Urothelium cell line (cell line): ENCODE measurements at regions not wholly inside any gene's neighbourhood (a gene's known extent, or its start where the extent isn't known, plus 50 kb on each side); places are given as distances from the start of the nearest gene placed in this dataset.
"Not testable (repeated sequence)": the region's sequence is repeated elsewhere in the genome, so short reads cannot be mapped to it uniquely, and the experiment has no call there.

Source experiments
- DNase-seq: peaks from one replicate; pipeline ENCODE4 v3.0.0; 2011; ENCODE audit warnings: low spot score, mixed read lengths
- FAIRE-seq: peaks from 2 replicates; lab custom pipeline; 2011; peaks lifted over from hg19 to GRCh38; lab: Jason Lieb, UNC

- FAIRE-seq (no peak), DNase-seq (no peak)
Measured at GRCh38 chr2:83908750-83909149, 550.3 kb downstream of the SUCLG1 start.

GRCh38 chr2:83901317-83901716, 557.8 kb downstream of the SUCLG1 start:
- DNase-seq (no peak), FAIRE-seq (no peak)

GRCh38 chr2:83900862-83901261, 558.2 kb downstream of the SUCLG1 start:
- FAIRE-seq (no peak), DNase-seq (peak; percentile 30)

- DNase-seq (no peak), FAIRE-seq (no peak)
Measured at GRCh38 chr2:83899271-83899670, 559.8 kb downstream of the SUCLG1 start.

GRCh38 chr2:83894976-83895375, 564.1 kb downstream of the SUCLG1 start:
- DNase-seq (no peak), FAIRE-seq (no peak)

- FAIRE-seq, result no peak
Measured at GRCh38 chr2:83887757-83888156, 571.3 kb downstream of the SUCLG1 start.

GRCh38 chr2:83879127-83879526, 580.0 kb downstream of the SUCLG1 start:
- DNase-seq (no peak), FAIRE-seq (no peak)

More at GRCh38 chr2:83887757-83888156, 571.3 kb downstream of the SUCLG1 start:
- DNase-seq, result no peak

- not testable (repeated sequence) for FAIRE-seq, DNase-seq
Measured at GRCh38 chr2:83877261-83877660, 581.8 kb downstream of the SUCLG1 start.

GRCh38 chr2:83874712-83875430, 584.2 kb downstream of the SUCLG1 start:
- DNase-seq (no peak), FAIRE-seq (no peak)

- DNase-seq, result no peak
- no peak for FAIRE-seq
Measured at GRCh38 chr2:83874066-83874465, 585.0 kb downstream of the SUCLG1 start.

GRCh38 chr2:83873110-83873509, 586.0 kb downstream of the SUCLG1 start:
- DNase-seq (no peak), FAIRE-seq (no peak)

- DNase-seq (no peak), FAIRE-seq (no peak)
Measured at GRCh38 chr2:83866211-83866610, 592.9 kb downstream of the SUCLG1 start.

- no peak for DNase-seq
- no peak for FAIRE-seq
Measured at GRCh38 chr2:83862600-83862999, 596.5 kb downstream of the SUCLG1 start.

- FAIRE-seq, result no peak
- no peak for DNase-seq
Measured at GRCh38 chr2:83860320-83860719, 598.8 kb downstream of the SUCLG1 start.

- DNase-seq (no peak), FAIRE-seq (no peak)
Measured at GRCh38 chr2:83859553-83859952, 599.5 kb downstream of the SUCLG1 start.

- no peak for FAIRE-seq
- no peak for DNase-seq
Measured at GRCh38 chr2:83851066-83851465, 608.0 kb downstream of the SUCLG1 start.

GRCh38 chr2:83850071-83850725, 608.9 kb downstream of the SUCLG1 start:
- DNase-seq, result no peak
- FAIRE-seq, result peak; percentile 53

GRCh38 chr2:83844490-83844889, 614.6 kb downstream of the SUCLG1 start:
- no peak for FAIRE-seq

GRCh38 chr2:83842421-83842820, 616.7 kb downstream of the SUCLG1 start:
- no peak for FAIRE-seq

More at GRCh38 chr2:83844490-83844889, 614.6 kb downstream of the SUCLG1 start:
- no peak for DNase-seq

GRCh38 chr2:83837823-83838222, 621.3 kb downstream of the SUCLG1 start:
- no peak for FAIRE-seq

More at GRCh38 chr2:83842421-83842820, 616.7 kb downstream of the SUCLG1 start:
- no peak for DNase-seq

GRCh38 chr2:83827618-83828017, 631.5 kb downstream of the SUCLG1 start:
- FAIRE-seq, result no peak

More at GRCh38 chr2:83837823-83838222, 621.3 kb downstream of the SUCLG1 start:
- DNase-seq, result no peak

GRCh38 chr2:83826577-83826976, 632.5 kb downstream of the SUCLG1 start:
- no peak for FAIRE-seq
- no peak for DNase-seq

More at GRCh38 chr2:83827618-83828017, 631.5 kb downstream of the SUCLG1 start:
- DNase-seq, result no peak
